ENCODE measurements at regions not wholly inside any gene's neighbourhood (a gene's known extent, or its start where the extent isn't known, plus 50 kb on each side); places are given as distances from the start of the nearest gene placed in this dataset.

- DNase-seq (ENCODE audit: low read depth), result peak; percentile 93
Measured at GRCh38 chr2:111659361-111660333, 224.3 kb downstream of the ANAPC1 start.

GRCh38 chr2:111660811-111661210, 223.2 kb downstream of the ANAPC1 start:
- H3K4me3 ChIP-seq (ENCODE audit: low read depth, low read length), result no peak overlapping the region
- no peak for DNase-seq (ENCODE audit: low read depth)
- no peak for TF ChIP-seq CTCF (conservative IDR thresholded peaks at IDR 0.05; ENCODE audit: low read depth, low read length)

More at GRCh38 chr2:111659361-111660333, 224.3 kb downstream of the ANAPC1 start:
- TF ChIP-seq CTCF (conservative IDR thresholded peaks at IDR 0.05; ENCODE audit: low read depth, low read length), result no peak
- no peak overlapping the region for H3K4me3 ChIP-seq (ENCODE audit: low read depth, low read length)

- no peak overlapping the region for H3K4me3 ChIP-seq (ENCODE audit: low read depth, low read length)
- no peak for DNase-seq (ENCODE audit: low read depth)
- no peak for TF ChIP-seq CTCF (conservative IDR thresholded peaks at IDR 0.05; ENCODE audit: low read depth, low read length)
Measured at GRCh38 chr2:111661286-111661940, 222.6 kb downstream of the ANAPC1 start.

GRCh38 chr2:111662039-111662770, 221.8 kb downstream of the ANAPC1 start:
- DNase-seq (ENCODE audit: low read depth), result peak; percentile 61
- TF ChIP-seq CTCF (conservative IDR thresholded peaks at IDR 0.05; ENCODE audit: low read depth, low read length), result no peak

GRCh38 chr2:111662771-111663470, 221.1 kb downstream of the ANAPC1 start:
- peak; percentile 74 for DNase-seq (ENCODE audit: low read depth)
- H3K4me3 ChIP-seq (ENCODE audit: low read depth, low read length), result no peak overlapping the region
- TF ChIP-seq CTCF (conservative IDR thresholded peaks at IDR 0.05; ENCODE audit: low read depth, low read length), result no peak

More at GRCh38 chr2:111662039-111662770, 221.8 kb downstream of the ANAPC1 start:
- no peak overlapping the region for H3K4me3 ChIP-seq (ENCODE audit: low read depth, low read length)

Data from choroid plexus epithelial cell (primary cell).